ENCODE measurements at regions not wholly inside any gene's neighbourhood (a gene's known extent, or its start where the extent isn't known, plus 50 kb on each side); places are given as distances from the start of the nearest gene placed in this dataset.
A peak's percentile ranks its signal among the peaks of the same experiment; 100 is the strongest.

DNA sequence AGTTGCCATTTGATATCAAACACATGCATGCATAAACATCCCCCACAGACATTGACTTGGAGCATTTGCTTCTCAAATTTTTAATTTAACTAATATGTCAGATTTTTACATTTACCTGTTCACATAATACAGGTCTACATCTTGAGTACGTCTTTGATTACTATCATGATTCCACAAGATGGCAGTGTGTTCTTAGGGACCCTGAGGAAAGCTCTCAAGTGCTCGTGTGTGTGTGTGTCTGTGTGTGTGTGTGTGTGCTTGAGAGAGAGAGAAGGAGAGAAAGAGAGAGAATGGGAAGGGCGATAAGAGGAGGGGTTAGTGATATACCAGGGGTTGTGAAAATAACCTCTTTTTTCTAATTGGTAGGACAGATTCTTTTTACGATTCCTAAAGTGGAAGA lies 167.1 kb upstream of the OR4E1 start:
- TF ChIP-seq CREB1 (IDR thresholded peaks at IDR 0.05): no peak
- no peak for TF ChIP-seq CHD1 (IDR thresholded peaks at IDR 0.05; ENCODE audit: low read depth, low read length)
- TF ChIP-seq BCL11A (IDR thresholded peaks at IDR 0.05; ENCODE audit: low read depth in 2 of 2, low read length in 2 of 2): no peak
- no peak for TF ChIP-seq BRCA1 (IDR thresholded peaks at IDR 0.05; ENCODE audit: low read depth, low read length)
- TF ChIP-seq, protein P1, sequence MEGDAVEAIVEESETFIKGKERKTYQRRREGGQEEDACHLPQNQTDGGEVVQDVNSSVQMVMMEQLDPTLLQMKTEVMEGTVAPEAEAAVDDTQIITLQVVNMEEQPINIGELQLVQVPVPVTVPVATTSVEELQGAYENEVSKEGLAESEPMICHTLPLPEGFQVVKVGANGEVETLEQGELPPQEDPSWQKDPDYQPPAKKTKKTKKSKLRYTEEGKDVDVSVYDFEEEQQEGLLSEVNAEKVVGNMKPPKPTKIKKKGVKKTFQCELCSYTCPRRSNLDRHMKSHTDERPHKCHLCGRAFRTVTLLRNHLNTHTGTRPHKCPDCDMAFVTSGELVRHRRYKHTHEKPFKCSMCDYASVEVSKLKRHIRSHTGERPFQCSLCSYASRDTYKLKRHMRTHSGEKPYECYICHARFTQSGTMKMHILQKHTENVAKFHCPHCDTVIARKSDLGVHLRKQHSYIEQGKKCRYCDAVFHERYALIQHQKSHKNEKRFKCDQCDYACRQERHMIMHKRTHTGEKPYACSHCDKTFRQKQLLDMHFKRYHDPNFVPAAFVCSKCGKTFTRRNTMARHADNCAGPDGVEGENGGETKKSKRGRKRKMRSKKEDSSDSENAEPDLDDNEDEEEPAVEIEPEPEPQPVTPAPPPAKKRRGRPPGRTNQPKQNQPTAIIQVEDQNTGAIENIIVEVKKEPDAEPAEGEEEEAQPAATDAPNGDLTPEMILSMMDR (IDR thresholded peaks at IDR 0.05; ENCODE audit: control extremely low read depth in 1 of 3, insufficient read depth in 1 of 3, low read depth in 1 of 3, low read length in 3 of 3): peak in 2 of 3 experiments; percentile 28 to 30; a peak in 2 of 4 replicates
- TF ChIP-seq, protein P2, sequence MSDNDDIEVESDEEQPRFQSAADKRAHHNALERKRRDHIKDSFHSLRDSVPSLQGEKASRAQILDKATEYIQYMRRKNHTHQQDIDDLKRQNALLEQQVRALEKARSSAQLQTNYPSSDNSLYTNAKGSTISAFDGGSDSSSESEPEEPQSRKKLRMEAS (IDR thresholded peaks at IDR 0.05): no peak
- no peak for TF ChIP-seq POLR2A (IDR thresholded peaks at IDR 0.05; ENCODE audit: control extremely low read depth in 1 of 2, low read depth in 2 of 2, low read length in 2 of 2)
- peak; percentile 28 to 36; a peak in 3 of 4 replicates for TF ChIP-seq RAD21 (IDR thresholded peaks at IDR 0.05 in 1 of 2, conservative IDR thresholded peaks at IDR 0.05 in 1 of 2; ENCODE audit: low read depth in 2 of 2, low read length in 2 of 2)
- no peak for TF ChIP-seq SIX5 (IDR thresholded peaks at IDR 0.05; ENCODE audit: low read depth, low read length)
- no peak for TF ChIP-seq EP300 (IDR thresholded peaks at IDR 0.05; ENCODE audit: borderline replicate concordance in 1 of 2, low read depth in 2 of 2, low read length in 2 of 2)
